PC-9 (cell line): ENCODE measurements at regions not wholly inside any gene's neighbourhood (a gene's known extent, or its start where the extent isn't known, plus 50 kb on each side); places are given as distances from the start of the nearest gene placed in this dataset.

ENCODE experiments used
- BruUV-seq: library from RNA; stranded (reverse); fragments of 400-500 nt; replicated peaks from 2 replicates; lab custom pipeline; 2021; lab: Mats Ljungman, UMichigan
- CTCF ChIA-PET: fragments of 300-600 bp; sonication (Branson Sonifier 250); formaldehyde crosslinking; loops from one replicate; lab custom pipeline; 2022; ENCODE audit warnings: antibody characterized with exemption; lab: Charles Lee
- POLR2A ChIA-PET: fragments of 300-600 bp; sonication (Branson Sonifier 250); formaldehyde crosslinking; loops from one replicate; lab custom pipeline; 2022; ENCODE audit warnings: antibody characterized with exemption; ENCODE audit not compliant: unreplicated experiment; lab: Charles Lee
- DNase-seq, 2 experiments: peaks; one replicate each; pipeline versions ENCODE4 v3.0.0 to v3.0.0-alpha.2; 2015 to 2022; ENCODE audit warnings: mixed read lengths in 1 of 2
- H2AFZ ChIP-seq: fragments of 200-600 bp; sonication (generic); 2 replicates; pipeline ENCODE4 v1.8.1; 2017; ENCODE audit warnings: antibody characterized with exemption
- H3F3A ChIP-seq: fragments of 200-600 bp; sonication (generic); 2 replicates; pipeline ENCODE4 v1.8.1; 2017; ENCODE audit warnings: antibody characterized with exemption, mild to moderate bottlenecking, low read depth; ENCODE audit not compliant: insufficient read depth
- H3K27ac ChIP-seq: fragments of 200-600 bp; sonication (generic); 2 replicates; pipeline ENCODE4 v1.6.1; 2016; ENCODE audit warnings: mixed run types
- H3K27me3 ChIP-seq: fragments of 200-600 bp; sonication (generic); 2 replicates; pipeline ENCODE4 v1.6.1; 2016; ENCODE audit warnings: low read depth, mixed run types; ENCODE audit not compliant: insufficient read depth
- H3K36me3 ChIP-seq: fragments of 200-600 bp; sonication (generic); 2 replicates; pipeline ENCODE4 v1.6.1; 2016; ENCODE audit warnings: low read depth, mixed run types
- H3K4me1 ChIP-seq: fragments of 200-600 bp; sonication (generic); replicated peaks from 2 replicates; pipeline ENCODE4 v1.6.1; 2016; ENCODE audit warnings: mixed run types; ENCODE audit not compliant: insufficient read depth
- H3K4me2 ChIP-seq: fragments of 200-600 bp; sonication (generic); 2 replicates; pipeline ENCODE4 v1.6.1; 2017; ENCODE audit warnings: mixed run types
- H3K4me3 ChIP-seq: fragments of 200-600 bp; sonication (generic); 2 replicates; pipeline ENCODE4 v1.6.1; 2016; ENCODE audit warnings: mixed run types
- H3K79me2 ChIP-seq: fragments of 200-600 bp; sonication (generic); 2 replicates; pipeline ENCODE4 v1.6.1; 2017; ENCODE audit warnings: low read depth, mixed run types
- H3K9me2 ChIP-seq: fragments of 200-600 bp; sonication (generic); 2 replicates; pipeline ENCODE4 v1.8.1; 2017; ENCODE audit warnings: mild to moderate bottlenecking; ENCODE audit not compliant: insufficient read depth
- H3K9me3 ChIP-seq: fragments of 200-600 bp; sonication (generic); 2 replicates; pipeline ENCODE4 v1.8.1; 2016; ENCODE audit warnings: low read depth; ENCODE audit not compliant: insufficient read depth
- H4K20me1 ChIP-seq: fragments of 200-600 bp; sonication (generic); 2 replicates; pipeline ENCODE4 v1.8.1; 2017; ENCODE audit not compliant: insufficient read depth
- CTCF ChIP-seq: fragments of 200-600 bp; sonication (generic); conservative IDR thresholded peaks from 2 replicates; pipeline ENCODE4 v1.6.1; 2017; ENCODE audit warnings: mixed run types, antibody characterized with exemption, mild to moderate bottlenecking, moderate library complexity
- EZH2 ChIP-seq: fragments of 200-600 bp; sonication (generic); IDR thresholded peaks from 2 replicates; pipeline ENCODE4 v1.8.0; 2017; ENCODE audit warnings: antibody characterized with exemption, low read depth
- intact Hi-C: fragments of 100-400 bp; cut with micrococcal nuclease; formaldehyde crosslinking; loops from one replicate; pipeline ENCODE4 v1.10.0; 2022; ENCODE audit not compliant: unreplicated experiment

- Histone ChIP-seq H3K36me3 (no peaks in the 10 kb centered on the region), H3K4me1 (no peaks in the 10 kb centered on the region), H3K4me2 (no peak overlapping the region), H3F3A (no peaks in the 10 kb centered on the region), H3K27ac (no peak overlapping the region), H3K79me2 (no peaks in the 10 kb centered on the region), H4K20me1 (no peaks in the 10 kb centered on the region), H3K4me3 (no peak overlapping the region), H3K27me3 (no peaks in the 10 kb centered on the region), H3K9me2 (no peaks in the 10 kb centered on the region), H2AFZ (no peak overlapping the region), H3K9me3 (no peaks in the 10 kb centered on the region)
- no peak for DNase-seq
- ChIA-PET POLR2A (no interaction called here), CTCF (no interaction called here)
- intact Hi-C loops = no loop called here
- no TSS peak for BruUV-seq
- TF ChIP-seq EZH2 (no peak), CTCF (0 out of 2 replicates have a peak, but pooled peaks have one; percentile 16)
Observed at GRCh38 chr5:53733853-53734252, 173.4 kb downstream of the NDUFS4 start.

- BruUV-seq = no TSS peak
- H3K9me3 ChIP-seq = no peaks in the 10 kb centered on the region
- H3K4me3 ChIP-seq = no peak overlapping the region
- H3F3A ChIP-seq = no peaks in the 10 kb centered on the region
- no peak for TF ChIP-seq CTCF
- TF ChIP-seq EZH2 = no peak
- H3K27me3 ChIP-seq = no peaks in the 10 kb centered on the region
- no peaks in the 10 kb centered on the region for H3K4me1 ChIP-seq
- H3K9me2 ChIP-seq = no peaks in the 10 kb centered on the region
- H3K27ac ChIP-seq = no peak overlapping the region
- H3K79me2 ChIP-seq = no peaks in the 10 kb centered on the region
- no peak overlapping the region for H2AFZ ChIP-seq
- H3K36me3 ChIP-seq = no peaks in the 10 kb centered on the region
- no peak overlapping the region for H3K4me2 ChIP-seq
- no peaks in the 10 kb centered on the region for H4K20me1 ChIP-seq
- CTCF ChIA-PET = no interaction called here
- no peak for DNase-seq
- intact Hi-C loops = no loop called here
- POLR2A ChIA-PET = no interaction called here
Observed at GRCh38 chr5:53738105-53738504, 177.7 kb downstream of the NDUFS4 start.

GRCh38 chr5:53739111-53739510, 178.7 kb downstream of the NDUFS4 start:
- CTCF ChIA-PET = no interaction called here
- Histone ChIP-seq H3K27me3 (no peaks in the 10 kb centered on the region), H4K20me1 (no peaks in the 10 kb centered on the region), H3K4me2 (no peak overlapping the region), H3K4me1 (no peaks in the 10 kb centered on the region), H3K9me2 (no peaks in the 10 kb centered on the region), H3K4me3 (no peak overlapping the region), H3K36me3 (no peaks in the 10 kb centered on the region), H3K27ac (no peak overlapping the region), H3K9me3 (no peaks in the 10 kb centered on the region), H2AFZ (no peak overlapping the region), H3K79me2 (no peaks in the 10 kb centered on the region), H3F3A (no peaks in the 10 kb centered on the region)
- no peak for TF ChIP-seq CTCF
- TF ChIP-seq EZH2 = no peak
- intact Hi-C loops = no loop called here
- BruUV-seq = no TSS peak
- DNase-seq = no peak
- POLR2A ChIA-PET = no interaction called here
